A549 (cell line): ENCODE measurements at regions not wholly inside any gene's neighbourhood (a gene's known extent, or its start where the extent isn't known, plus 50 kb on each side); places are given as distances from the start of the nearest gene placed in this dataset.

ENCODE experiments used
- CTCF ChIP-seq: fragments of >200 bp; sonication (Bioruptor Twin); formaldehyde crosslinking; IDR thresholded peaks from 3 replicates; pipeline ENCODE4 v1.5.1; 2016
- SREBF2 ChIP-seq: fragments of 450-650 bp; IDR thresholded peaks from 2 replicates; pipeline ENCODE4 v1.6.1; 2014; ENCODE audit warnings: mild to moderate bottlenecking, moderate library complexity

GRCh38 chr3:176341963-176342362 lies 855.3 kb downstream of the TBL1XR1 start:
- TF ChIP-seq SREBF2 (no peak), CTCF (no peak)
